DMS153 treated with DMSO at 0.1 percent for 48 hours (cell line): ENCODE measurements at regions not wholly inside any gene's neighbourhood (a gene's known extent, or its start where the extent isn't known, plus 50 kb on each side); places are given as distances from the start of the nearest gene placed in this dataset.

Experiments used
- DNase-seq: peaks from one replicate; lab custom pipeline; 2025; ENCODE audit not compliant: unreplicated experiment; lab: John Stamatoyannopoulos, UW

- no peak for DNase-seq
Measured at GRCh38 chr4:100738196-100739165, 220.7 kb upstream of the EMCN start.

DNA sequence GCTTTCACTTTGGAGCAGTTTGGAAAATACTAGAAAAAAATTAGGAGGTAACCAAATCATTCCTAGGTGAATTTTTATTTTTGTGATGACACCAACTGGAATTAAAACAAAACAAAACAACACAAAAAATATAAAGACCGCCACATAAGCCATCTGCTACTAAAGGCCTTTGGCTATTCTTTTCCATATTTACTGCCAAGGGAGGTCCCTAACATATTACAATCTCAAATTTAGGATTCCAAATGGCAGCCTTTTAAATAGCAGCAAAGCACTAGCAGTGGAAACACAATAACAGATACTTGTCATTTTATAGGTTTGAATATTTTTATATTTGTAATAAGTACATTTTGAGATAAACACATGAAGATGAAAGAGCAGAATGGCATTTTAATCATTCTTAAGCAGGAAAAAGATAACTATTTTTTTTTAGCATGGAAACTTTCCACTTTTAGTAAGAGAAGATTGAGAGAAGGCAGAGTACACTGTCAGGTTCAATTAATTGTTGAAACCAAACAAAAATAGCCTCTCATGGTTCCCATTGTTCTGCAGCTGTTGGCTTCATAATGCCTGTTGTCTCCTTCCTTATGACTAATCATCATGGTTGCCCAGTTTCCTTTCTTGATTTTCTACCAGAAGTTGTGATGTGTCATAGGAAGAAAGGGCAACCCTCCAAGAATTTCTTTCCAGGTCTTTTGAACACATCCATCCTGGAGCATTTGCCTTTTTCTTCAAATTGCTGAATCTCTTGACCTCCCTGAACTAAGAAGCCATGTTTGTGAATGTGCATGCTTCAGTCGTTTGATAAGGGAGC lies 219.0 kb upstream of the EMCN start:
- no peak for DNase-seq

DNA sequence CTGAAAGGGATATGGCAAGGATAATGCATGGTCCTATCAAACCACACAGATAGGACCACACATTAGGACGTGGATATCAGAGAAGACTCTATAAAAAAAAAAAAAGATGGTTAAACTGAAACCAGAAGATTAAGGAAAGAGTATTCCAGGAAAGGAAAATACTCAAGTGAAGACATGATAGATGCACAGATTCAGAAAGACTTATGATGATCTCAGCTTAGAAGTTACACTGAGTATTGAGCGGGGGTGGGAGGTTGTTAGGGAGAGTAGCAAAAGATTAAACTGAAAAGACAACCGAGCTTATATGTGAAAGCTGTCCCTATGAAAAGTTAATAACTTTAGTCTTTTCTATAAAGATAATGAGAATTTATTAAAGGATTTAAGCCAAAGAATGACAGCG lies 211.0 kb upstream of the EMCN start:
- DNase-seq, result no peak

DNA sequence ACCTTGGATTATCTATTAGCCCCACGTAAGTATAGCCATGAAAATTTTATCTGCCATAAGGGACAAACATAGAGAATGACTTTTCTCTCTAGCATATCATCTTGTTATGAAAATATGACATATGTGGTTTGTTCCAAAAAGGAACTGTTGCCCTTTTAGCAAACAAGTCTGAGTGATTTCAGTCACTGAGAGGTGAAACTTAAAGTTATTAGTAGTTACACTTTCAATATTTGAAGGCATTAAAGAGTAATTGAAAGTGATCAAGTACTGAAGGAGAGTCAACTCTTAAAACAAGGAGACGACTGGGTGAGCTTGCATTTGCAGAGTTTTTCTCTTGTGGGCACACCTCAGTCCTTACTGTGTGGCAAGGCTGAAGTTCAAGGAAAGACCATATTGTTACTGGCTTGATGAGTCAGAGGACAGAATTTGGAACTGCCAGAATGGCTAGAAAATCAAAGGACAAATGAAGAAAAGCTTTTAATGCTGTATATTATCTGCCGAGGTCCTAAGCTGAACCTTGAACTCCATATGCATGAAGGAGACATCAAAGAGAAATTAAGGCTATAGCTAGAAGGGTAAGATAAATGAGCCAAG lies 205.1 kb upstream of the EMCN start:
- DNase-seq, result no peak

- DNase-seq, result no peak
Measured at GRCh38 chr4:100722133-100722532, 204.3 kb upstream of the EMCN start.

DNA sequence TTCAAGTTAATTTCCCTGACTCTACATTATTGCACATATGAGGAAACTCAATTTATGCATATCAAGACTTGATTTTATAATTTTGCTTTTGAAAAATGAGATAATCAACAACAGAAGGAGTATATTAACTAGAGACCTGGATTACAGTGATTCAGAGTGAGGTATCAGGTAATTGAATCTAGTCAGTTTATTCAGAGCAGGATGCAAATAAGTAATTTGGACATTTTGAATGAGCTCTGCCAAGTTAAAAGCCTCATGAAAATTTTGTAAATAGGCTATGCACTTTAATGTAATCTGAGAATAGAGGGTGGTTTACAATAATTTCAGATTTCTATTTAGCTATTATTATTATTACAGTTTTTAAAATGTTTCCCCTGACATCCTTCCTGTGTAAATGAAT lies 203.7 kb upstream of the EMCN start:
- DNase-seq, result no peak

DNA sequence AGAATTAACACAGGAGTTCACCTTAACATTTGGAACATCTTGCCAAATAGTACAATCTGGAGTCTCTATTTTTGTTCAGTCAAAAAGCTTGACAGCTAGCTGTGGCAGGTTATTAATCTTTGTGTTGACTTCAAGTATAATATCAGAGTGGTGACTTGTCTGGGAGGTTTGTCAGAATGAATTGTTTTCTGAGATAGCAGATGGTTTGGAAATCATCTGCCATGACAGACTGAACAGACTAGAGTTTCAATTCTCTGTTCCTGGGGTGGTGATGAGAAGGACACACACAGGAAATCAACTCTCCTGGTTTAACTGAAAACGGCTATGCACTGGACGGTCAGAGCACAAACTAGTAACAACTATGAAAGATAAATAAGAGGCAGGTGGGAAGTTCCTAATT lies 203.3 kb upstream of the EMCN start:
- DNase-seq, result no peak

- no peak for DNase-seq
Measured at GRCh38 chr4:100716416-100716815, 198.6 kb upstream of the EMCN start.

GRCh38 chr4:100708776-100709175 lies 191.0 kb upstream of the EMCN start:
- no peak for DNase-seq

DNA sequence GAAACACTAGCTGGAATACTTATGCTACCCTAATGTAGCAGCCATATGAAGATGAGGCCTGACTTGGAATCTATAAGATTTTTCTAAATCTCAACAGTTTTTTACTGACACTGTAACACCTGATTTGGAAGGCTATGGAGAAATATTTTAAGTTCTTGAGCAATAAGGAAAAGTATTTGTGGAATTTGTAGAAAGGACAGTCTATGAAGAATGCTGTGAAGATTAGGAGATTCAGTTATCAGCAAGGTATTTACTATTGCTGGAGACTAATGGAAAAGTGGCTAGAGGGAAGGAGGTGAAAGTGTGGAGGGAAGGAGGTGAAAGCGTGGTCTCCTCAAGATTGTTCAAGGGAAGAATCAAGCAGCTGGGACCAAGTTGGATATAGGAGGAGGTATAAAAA lies 190.0 kb upstream of the EMCN start:
- no peak for DNase-seq

- no peak for DNase-seq
Measured at GRCh38 chr4:100696531-100696930, 178.7 kb upstream of the EMCN start.

DNA sequence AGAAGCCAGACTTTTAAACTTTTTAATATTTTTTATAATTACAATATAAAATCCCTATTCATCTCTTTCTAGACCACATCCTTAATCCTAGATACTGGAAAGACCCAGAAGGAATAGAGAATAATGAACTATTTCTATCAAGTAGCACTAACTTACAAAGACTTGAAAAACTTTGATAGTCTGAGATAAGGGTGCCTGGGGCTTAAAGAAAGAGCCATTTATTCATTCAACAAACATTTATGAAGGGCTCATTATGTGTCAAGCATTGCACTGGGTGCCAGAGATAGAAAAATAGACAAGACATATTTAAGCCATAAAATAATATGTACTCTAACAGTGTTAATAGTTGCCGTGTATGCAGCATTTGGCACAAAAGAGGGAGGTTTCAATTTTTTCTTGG lies 178.0 kb upstream of the EMCN start:
- DNase-seq, result no peak

- DNase-seq, result no peak
Measured at GRCh38 chr4:100695039-100695654, 177.3 kb upstream of the EMCN start.

DNA sequence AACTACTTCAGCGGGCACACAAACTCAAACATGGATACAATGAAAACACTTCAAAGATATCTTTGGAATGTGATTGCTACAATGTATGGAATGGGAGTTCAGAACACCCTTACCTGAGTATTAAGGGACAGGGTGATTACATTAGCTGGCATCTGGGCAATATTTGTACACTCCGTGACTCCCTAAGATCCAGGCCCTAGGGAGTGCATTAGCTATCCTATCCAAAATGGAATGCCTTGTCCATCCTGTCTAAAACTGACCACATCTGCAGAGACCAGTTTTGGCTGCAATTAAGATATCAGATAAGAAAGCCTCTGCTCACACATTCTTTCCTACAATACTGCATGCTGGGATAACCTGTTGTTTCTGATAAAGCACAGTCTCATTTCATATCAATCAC lies 176.6 kb upstream of the EMCN start:
- DNase-seq, result no peak

GRCh38 chr4:100690812-100691211 lies 173.0 kb upstream of the EMCN start:
- no peak for DNase-seq

GRCh38 chr4:100688368-100688767 lies 170.5 kb upstream of the EMCN start:
- no peak for DNase-seq

GRCh38 chr4:100682477-100683218 lies 164.8 kb upstream of the EMCN start:
- DNase-seq, result no peak

DNA sequence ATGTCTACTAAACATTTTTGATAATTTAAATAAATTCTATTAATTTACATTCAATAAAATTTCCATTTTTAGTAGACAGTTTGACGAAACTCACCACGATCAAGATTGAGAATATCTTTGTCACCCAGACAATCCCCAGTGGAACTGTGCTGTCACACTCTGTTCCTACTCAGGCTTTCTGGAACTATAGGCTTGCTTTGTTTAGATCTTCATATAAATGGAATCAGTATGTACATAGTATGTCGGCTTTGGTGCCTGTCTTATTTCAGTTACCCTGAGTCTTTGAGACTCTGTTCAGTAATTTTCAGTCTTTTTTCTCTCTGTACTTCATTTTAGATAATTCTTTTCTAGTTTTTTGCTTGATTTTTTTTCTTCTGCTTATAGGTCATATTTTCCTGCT lies 163.5 kb upstream of the EMCN start:
- DNase-seq, result no peak

DNA sequence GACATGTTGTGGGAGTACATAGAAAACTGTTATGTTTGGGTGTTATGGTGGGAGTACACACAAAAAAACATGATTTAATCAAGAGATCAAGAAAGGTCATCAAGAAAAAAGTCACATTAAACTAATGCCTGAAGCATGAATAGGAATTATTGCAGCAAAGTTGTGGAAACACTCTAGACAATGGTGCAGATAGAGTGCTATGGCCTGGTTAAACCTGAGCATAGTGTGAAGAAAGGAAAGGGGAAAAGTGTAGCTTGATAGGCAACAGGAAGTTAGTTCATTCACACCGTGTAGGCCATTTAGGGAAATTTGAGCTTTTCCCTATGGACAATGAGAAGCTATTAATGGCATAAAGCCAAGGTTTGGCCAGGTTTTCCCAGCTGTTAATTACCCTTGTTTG lies 162.1 kb upstream of the EMCN start:
- DNase-seq, result peak; percentile 40

DNA sequence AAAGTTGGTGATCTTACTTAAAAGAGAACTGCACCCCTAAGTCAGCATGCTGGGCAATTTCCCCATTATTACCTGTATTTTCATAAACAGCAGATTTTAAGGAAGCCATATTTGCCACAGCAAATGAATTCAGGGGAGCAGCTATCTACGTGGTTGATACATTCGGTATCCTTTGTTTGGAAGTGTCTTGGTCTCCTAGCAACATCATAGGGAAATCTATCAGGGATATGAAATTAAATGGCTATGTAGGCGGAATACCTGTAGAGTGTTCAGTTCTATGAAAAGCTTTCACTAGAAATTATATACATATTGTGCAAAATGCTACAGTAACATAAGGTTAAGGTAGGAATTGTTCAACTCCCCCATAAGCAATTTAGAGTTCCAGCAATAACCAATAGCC lies 157.2 kb upstream of the EMCN start:
- DNase-seq, result no peak

- no peak for DNase-seq
Measured at GRCh38 chr4:100657187-100657586, 139.4 kb upstream of the EMCN start.
